Thymus (tissue), 11 donors: ENCODE measurements at regions not wholly inside any gene's neighbourhood (a gene's known extent, or its start where the extent isn't known, plus 50 kb on each side); places are given as distances from the start of the nearest gene placed in this dataset.
"Not testable (repeated sequence)": the region's sequence is repeated elsewhere in the genome, so short reads cannot be mapped to it uniquely, and the experiment has no call there.

Source experiments
- DNase-seq, 9 donors: peaks; one replicate each; pipeline ENCODE4 v3.0.0-alpha.2; 2013; ENCODE audit warnings: low spot score in 9 of 9, low read depth in 6 of 9, missing footprints in 1 of 9
- H3K27ac ChIP-seq, 2 donors: one replicate each; pipeline ENCODE4 v1.5.1; 2013; ENCODE audit warnings: control low read depth in 1 of 2, low read depth in 1 of 2, low read length in 1 of 2, mild to moderate bottlenecking in 1 of 2, moderate library complexity in 1 of 2
- H3K27me3 ChIP-seq, 2 donors: one replicate each; pipeline ENCODE4 v1.5.1; 2013; ENCODE audit warnings: low read length in 1 of 2; ENCODE audit not compliant: control insufficient read depth in 2 of 2, insufficient read depth in 1 of 2
- H3K36me3 ChIP-seq, 2 donors: one replicate each; pipeline ENCODE4 v1.5.1; 2013; ENCODE audit warnings: low read length in 1 of 2, mild to moderate bottlenecking in 1 of 2, moderate library complexity in 1 of 2; ENCODE audit not compliant: control insufficient read depth in 2 of 2, insufficient read depth in 2 of 2
- H3K4me1 ChIP-seq, 2 donors: one replicate each; pipeline ENCODE4 v1.5.1; 2013; ENCODE audit warnings: low read length in 2 of 2; ENCODE audit not compliant: control insufficient read depth in 2 of 2, insufficient read depth in 2 of 2
- H3K4me3 ChIP-seq, 2 donors: one replicate each; pipeline ENCODE4 v1.5.1; 2013; ENCODE audit warnings: low read length in 2 of 2, control low read depth in 1 of 2, mild to moderate bottlenecking in 1 of 2
- H3K9me3 ChIP-seq, 2 donors: one replicate each; pipeline ENCODE4 v1.5.1; 2013; ENCODE audit warnings: low read length in 1 of 2, mild to moderate bottlenecking in 1 of 2; ENCODE audit not compliant: control insufficient read depth in 2 of 2, insufficient read depth in 1 of 2
- WGBS: extraction: QIAGEN DNeasy Blood & Tissue Kit; methylation state at CpG from one replicate; pipeline ENCODE4 v1.1.7; 2013; 5-methylcytosine and 5-hydroxymethylcytosine counted together
- donor health status: healthy.

DNA sequence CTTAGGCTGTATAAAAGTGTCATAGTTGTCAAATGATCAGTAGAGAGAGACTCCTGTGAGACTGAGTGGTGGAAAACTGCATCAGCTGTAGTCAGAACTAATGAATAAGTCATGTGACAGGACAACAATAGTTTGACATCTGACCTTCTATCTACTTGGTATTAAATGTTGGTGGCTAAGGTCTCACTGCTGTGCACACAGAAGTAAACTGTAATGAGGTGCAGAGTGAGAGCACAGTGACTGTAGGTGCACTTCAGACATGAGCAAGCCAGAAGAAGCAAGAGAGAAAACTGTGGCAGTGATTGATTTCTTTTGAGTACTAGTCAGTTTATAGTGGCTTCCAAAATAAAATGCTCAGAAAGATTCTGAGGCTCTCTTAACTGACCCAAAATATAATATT, 803.6 kb downstream of the RAPGEF2 start:
- peaks cover 0 to 3% of the 10 kb centered on the region in 2 donors for H3K9me3 ChIP-seq
- no peaks in the 10 kb centered on the region for H3K4me1 ChIP-seq
- H3K4me3 ChIP-seq, result no peak overlapping the region
- no peaks in the 10 kb centered on the region for H3K27me3 ChIP-seq
- DNase-seq, result no peak
- H3K27ac ChIP-seq, result no peak overlapping the region
- H3K36me3 ChIP-seq, result no peaks in the 10 kb centered on the region

DNA sequence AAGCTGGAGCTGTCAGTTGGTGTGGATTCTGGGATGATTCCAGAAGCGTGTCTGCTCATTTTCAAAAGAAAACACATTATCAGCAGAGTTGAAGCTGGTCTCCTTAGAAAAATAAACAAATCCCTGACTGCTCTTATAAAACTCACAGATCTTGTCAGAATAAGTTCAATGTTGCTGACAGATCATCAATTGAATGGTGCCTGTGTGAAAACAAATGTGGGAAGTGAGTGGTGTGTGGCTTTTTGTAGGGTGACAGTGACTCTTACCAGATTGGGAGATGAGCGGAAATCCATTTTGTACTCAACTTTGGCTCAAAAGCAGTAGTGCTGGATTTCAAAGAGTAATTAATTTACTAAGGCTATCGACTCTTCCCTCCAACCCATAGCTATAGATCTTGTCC, 807.8 kb downstream of the RAPGEF2 start:
- WGBS, result 85% methylated on average over 3 of the region's 3 CpGs
- Histone ChIP-seq H3K27me3 (no peaks in the 10 kb centered on the region), H3K36me3 (no peaks in the 10 kb centered on the region), H3K27ac (no peak overlapping the region), H3K9me3 (peaks cover 0 to 3% of the 10 kb centered on the region in 2 donors), H3K4me1 (no peaks in the 10 kb centered on the region), H3K4me3 (no peak overlapping the region)
- DNase-seq, result no peak

DNA sequence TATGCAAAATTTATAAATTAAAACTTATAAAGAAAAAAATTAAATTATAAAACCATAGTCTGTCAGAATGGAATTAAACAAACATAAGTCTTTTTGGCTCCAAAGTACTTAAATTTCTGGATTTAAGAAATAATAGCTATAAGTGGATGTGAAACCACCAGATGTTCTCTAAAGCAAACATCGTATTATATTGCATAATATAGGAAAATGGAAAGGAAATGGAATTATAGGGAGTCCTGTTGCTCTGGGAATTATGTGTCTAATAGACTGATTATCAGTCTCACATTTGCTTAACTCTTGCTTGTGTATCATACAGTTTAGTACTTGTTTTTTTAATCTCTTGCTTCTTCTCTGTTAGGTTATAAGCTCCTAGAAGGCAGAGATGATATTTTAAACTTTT, 819.2 kb downstream of the RAPGEF2 start:
- H3K9me3 ChIP-seq, result no peaks in the 10 kb centered on the region
- no peak for DNase-seq
- no peak overlapping the region for H3K27ac ChIP-seq
- H3K36me3 ChIP-seq, result no peaks in the 10 kb centered on the region
- H3K4me1 ChIP-seq, result no peaks in the 10 kb centered on the region
- H3K4me3 ChIP-seq, result no peak overlapping the region
- H3K27me3 ChIP-seq, result no peaks in the 10 kb centered on the region
- WGBS, result 91% methylated on average over 1 of the region's 1 CpG

DNA sequence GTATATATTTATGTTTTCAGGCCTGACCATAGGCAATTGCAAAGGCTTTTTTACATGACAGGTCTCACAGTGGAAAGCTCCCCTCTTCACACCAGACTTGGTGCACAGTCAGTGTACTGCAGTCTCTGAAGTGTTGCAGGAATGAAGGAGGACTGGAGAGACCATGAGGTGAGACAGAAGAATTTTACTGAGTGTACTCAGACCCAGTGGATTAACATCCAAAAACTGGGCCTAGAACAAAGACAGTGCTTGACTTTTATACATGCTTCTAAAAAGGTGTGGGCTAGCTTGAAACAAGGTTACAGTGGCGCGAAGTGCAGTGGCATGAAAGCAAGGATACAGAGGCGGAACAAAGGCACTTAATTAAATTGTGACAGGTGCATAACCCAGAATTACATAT, 822.9 kb downstream of the RAPGEF2 start:
- WGBS, result 97% methylated on average over 3 of the region's 3 CpGs
- Histone ChIP-seq H3K4me3 (no peak overlapping the region), H3K27me3 (no peaks in the 10 kb centered on the region), H3K36me3 (no peaks in the 10 kb centered on the region), H3K27ac (no peak overlapping the region), H3K9me3 (peaks cover 0 to 6% of the 10 kb centered on the region in 2 donors), H3K4me1 (no peaks in the 10 kb centered on the region)
- no peak for DNase-seq

DNA sequence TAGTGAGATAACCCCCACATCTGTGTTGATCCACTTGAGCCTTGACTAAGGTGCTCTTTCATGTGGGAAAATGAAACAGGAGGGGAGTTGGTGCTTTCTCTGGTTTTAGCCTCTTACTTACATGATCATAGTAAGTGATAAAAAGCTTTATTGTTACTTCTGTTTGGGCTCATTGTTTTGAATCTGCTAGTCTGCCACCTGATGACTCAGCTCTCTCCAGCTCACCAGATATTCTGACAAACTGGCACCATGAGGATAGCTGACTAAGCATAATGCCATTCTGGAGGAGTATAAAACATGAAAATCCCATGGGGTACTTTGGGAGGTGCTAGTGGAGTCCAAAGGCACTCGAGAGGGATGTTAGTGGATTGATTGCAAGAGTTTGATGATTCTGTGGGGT, 824.0 kb downstream of the RAPGEF2 start:
- DNase-seq, result no peak
- H3K4me3 ChIP-seq, result no peak overlapping the region
- H3K27ac ChIP-seq, result no peak overlapping the region
- WGBS, result 74% methylated on average over 1 of the region's 1 CpG
- no peaks in the 10 kb centered on the region for H3K4me1 ChIP-seq
- peaks cover 0 to 6% of the 10 kb centered on the region in 2 donors for H3K9me3 ChIP-seq
- no peaks in the 10 kb centered on the region for H3K36me3 ChIP-seq
- H3K27me3 ChIP-seq, result no peaks in the 10 kb centered on the region

DNA sequence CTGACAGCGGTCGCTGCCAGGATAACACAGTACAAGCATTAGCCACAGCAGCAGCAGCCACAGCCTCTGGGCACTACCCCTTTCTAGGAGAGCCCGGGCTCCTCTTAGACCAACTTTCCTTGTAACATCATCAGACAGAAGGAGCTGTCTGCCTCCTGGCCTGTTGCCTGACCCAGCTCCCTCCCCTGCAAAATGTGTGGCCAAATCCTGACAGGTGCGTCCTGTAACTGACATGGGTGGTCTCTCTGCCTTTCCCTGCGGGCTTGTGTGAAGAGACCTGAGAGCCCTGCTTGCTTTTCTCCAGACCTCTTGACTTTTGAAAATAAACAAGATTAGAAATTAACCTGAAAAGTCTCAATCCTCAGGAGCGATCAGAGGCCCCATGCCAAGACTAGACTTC, 824.9 kb downstream of the RAPGEF2 start:
- H3K36me3 ChIP-seq, result no peaks in the 10 kb centered on the region
- DNase-seq, result no peak
- WGBS, result 98% methylated on average over 6 of the region's 6 CpGs
- H3K27me3 ChIP-seq, result no peaks in the 10 kb centered on the region
- H3K4me1 ChIP-seq, result no peaks in the 10 kb centered on the region
- no peak overlapping the region for H3K27ac ChIP-seq
- H3K4me3 ChIP-seq, result no peak overlapping the region
- peaks cover 0 to 6% of the 10 kb centered on the region in 2 donors for H3K9me3 ChIP-seq

DNA sequence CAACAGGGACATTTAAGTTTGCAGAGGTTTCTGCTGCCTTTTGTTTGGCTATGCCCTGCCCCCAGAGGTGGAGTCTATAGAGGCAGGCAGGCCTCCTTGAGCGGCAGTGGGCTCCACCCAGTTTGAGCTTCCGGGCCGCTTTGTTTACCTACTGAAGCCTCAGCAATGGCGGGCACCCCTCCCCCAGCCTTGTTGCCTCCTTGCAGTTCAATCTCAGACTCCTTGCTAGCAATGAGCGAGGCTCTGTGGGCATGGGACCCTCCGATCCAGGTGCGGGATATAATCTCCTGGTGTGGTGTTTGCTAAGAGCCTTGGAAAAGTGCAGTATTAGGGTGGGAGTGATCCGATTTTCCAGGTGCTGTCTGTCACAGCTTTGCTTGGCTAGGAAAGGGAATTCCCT, 831.7 kb downstream of the RAPGEF2 start:
- not testable (repeated sequence) for H3K27me3 ChIP-seq, H3K4me1 ChIP-seq, H3K9me3 ChIP-seq, H3K36me3 ChIP-seq, DNase-seq, H3K4me3 ChIP-seq, H3K27ac ChIP-seq
- 96% methylated on average over 8 of the region's 8 CpGs for WGBS

DNA sequence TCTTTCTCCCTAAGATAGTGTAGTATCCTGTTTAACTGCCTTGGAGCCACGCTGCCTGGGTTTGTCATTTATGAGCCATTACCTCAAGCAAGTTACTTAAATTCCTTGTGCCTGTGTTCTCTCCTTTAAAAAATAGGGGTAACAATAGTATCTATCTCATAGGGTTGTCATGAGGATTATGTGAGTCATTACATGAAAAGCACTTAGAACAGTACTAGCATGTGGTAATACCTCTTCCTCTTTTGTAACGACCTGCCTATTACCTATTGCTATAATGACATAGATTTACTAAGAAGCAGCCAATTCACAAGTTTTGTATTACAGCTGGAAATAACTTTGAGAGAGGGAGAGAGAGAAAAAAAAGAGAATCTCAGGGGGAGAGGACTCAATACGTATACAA, 834.7 kb downstream of the RAPGEF2 start:
- 74% methylated on average over 3 of the region's 3 CpGs for WGBS
- peaks cover 0 to 10% of the 10 kb centered on the region in 2 donors for H3K9me3 ChIP-seq
- DNase-seq, result no peak
- H3K27ac ChIP-seq, result no peak overlapping the region
- H3K4me3 ChIP-seq, result no peak overlapping the region
- H3K27me3 ChIP-seq, result no peaks in the 10 kb centered on the region
- no peaks in the 10 kb centered on the region for H3K4me1 ChIP-seq
- H3K36me3 ChIP-seq, result no peaks in the 10 kb centered on the region

DNA sequence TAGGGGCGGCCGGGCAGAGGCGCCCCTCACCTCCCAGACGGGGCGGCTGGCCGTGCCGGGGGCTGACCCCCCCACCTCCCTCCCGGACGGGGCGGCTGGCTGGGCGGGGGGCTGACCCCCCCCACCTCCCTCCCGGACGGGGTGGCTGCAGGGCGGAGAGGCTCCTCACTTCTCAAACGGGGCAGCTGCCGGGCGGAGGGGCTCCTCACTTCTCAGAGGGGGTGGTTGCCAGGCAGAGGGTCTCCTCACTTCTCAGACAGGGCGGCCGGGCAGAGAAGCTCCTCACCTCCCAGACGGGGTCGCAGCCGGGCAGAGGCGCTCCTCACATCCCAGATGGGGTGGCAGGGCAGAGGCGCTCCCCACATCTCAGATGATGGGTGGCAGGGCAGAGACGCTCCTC, 836.8 kb downstream of the RAPGEF2 start:
- not testable (repeated sequence) for DNase-seq, H3K4me3 ChIP-seq, H3K27ac ChIP-seq, H3K9me3 ChIP-seq, H3K27me3 ChIP-seq, H3K4me1 ChIP-seq, H3K36me3 ChIP-seq
- WGBS, result 95% methylated on average over 23 of the region's 25 CpGs

DNA sequence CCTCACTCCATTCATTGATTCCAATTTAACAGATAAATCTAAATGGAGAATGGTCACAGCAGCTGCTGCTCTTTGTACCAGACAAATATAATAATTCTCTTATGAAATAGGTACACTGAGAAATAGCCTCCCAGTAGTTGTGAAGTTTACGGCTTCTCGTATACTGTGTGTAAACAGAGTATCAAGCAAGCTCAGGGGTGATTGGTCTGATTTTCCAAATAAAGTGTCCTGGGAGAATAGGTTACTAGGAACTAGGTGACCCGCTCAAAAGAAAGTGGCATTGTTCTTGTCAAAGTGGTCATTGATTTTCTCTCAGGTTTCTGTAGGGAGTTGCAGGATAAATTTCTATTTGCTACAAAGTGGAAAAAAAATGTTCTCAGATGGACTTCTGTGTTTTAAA, 838.2 kb downstream of the RAPGEF2 start:
- no peaks in the 10 kb centered on the region for H3K36me3 ChIP-seq
- 97% methylated on average over 3 of the region's 3 CpGs for WGBS
- H3K27ac ChIP-seq, result no peak overlapping the region
- DNase-seq, result no peak
- H3K27me3 ChIP-seq, result no peaks in the 10 kb centered on the region
- no peaks in the 10 kb centered on the region for H3K4me1 ChIP-seq
- no peaks in the 10 kb centered on the region for H3K9me3 ChIP-seq
- no peak overlapping the region for H3K4me3 ChIP-seq
